SW 1271 (cell line): ENCODE measurements at regions not wholly inside any gene's neighbourhood (a gene's known extent, or its start where the extent isn't known, plus 50 kb on each side); places are given as distances from the start of the nearest gene placed in this dataset.

Experiments
- DNase-seq, 2 experiments: peaks; one replicate each; lab custom pipeline; 2025; lab: John Stamatoyannopoulos, UW

DNA sequence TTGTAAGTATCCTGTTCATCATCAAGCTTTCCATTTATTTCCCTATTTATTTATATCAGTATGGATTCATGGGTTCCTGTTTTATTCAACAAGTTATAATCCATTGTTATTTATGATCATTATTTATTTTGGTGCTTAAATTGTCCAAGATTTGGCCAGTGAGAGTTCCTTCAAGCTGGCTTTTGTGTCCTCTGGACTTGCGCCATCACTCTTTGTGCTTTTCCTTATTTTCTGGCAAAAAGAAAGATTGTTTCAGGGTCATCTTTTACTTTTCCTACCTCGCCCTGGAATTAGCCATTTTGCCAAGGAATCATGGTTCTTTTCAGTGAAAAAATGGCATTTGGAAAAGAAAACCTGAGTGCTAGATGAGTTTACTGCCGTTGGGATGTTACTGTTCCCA is 193.4 kb downstream of the ADAMTS15 start:
- DNase-seq, result no peak

DNA sequence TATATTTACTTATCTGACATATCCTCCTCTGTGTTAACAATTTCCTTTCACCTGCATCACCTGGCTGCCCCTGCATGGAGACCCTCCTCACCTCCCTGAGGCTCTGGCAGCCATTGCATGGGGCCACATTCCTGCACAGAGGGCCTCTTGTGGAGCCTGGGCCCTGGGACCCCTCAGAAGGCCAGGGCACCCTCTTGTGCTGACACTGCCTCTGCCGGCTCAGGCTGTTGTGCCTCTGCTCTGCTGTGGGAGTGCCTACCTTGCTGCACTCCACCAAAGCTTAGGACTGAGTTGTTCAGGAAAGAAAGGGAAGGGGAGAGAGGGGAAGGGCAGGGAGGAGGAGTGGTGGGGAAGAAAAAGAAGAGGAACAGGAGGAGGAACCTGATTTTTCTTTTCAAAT is 194.5 kb downstream of the ADAMTS15 start:
- no peak for DNase-seq

DNA sequence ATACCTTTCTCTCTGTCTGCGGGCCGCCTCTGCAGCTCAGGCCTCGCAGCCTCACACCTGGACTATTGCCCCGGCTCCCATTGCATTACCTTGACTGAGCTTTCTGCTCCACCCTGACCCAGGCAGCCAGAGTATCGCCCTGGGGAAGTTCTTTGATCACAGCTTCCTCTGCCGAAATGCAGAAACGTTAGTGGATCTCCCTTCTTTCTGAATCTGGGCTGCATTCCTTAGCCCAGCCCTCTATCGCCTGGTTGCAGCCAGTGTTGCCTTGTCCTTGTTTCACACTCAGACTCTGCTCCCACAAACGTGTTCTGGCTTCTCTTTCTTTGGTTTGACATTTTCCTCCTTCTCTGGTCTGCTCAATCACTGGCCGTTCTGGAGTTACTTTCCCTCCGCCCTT is 195.7 kb downstream of the ADAMTS15 start:
- no peak for DNase-seq

DNA sequence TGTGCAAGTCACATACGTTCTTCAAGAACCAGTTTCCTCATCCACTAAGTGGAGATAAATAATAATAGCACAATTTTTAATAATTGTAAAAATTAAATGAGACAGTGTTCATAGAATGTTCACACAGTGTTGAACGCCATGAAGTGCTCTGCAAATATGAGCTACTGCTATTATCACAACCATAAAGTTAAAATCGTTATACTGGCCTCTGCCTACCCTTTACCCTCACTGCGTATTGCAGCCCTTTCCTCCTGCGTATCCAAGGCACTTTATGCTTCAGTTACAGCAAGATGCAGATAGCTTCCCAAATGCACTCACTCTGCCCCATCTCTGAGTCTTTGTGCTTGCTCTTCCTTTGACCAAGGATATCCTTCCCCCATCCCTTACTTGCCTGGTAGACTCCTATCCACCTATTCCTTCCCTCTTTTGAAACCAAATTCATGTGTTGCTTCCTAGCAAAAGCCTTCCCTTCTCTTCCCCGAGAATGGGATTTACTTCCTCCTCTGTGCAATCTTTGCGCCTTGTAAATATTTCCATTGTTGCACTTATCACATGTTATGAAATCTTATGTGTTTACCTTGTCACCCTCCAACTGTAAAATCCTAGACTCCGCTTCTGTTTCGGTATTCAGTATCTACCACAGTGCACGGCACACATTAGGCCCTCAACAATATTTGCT is 196.9 kb downstream of the ADAMTS15 start:
- DNase-seq, result no peak

DNA sequence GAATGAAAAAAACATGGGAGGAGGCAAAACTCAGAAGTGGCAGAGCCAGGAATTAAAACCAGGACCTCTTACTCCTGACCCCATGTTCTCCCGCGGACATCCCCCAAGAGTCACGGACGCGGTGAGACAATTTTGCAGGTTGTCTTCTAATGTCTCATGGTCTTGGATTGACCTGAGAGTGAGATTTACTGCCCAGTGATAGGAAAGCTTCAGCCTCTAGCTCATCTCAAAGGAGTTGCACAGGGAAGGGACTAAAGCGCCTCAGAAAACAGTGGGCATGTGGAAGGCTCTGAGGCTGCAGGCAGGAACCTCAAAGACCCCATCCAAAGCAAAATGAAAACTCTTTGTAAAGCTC is 197.4 kb downstream of the ADAMTS15 start:
- no peak for DNase-seq

DNA sequence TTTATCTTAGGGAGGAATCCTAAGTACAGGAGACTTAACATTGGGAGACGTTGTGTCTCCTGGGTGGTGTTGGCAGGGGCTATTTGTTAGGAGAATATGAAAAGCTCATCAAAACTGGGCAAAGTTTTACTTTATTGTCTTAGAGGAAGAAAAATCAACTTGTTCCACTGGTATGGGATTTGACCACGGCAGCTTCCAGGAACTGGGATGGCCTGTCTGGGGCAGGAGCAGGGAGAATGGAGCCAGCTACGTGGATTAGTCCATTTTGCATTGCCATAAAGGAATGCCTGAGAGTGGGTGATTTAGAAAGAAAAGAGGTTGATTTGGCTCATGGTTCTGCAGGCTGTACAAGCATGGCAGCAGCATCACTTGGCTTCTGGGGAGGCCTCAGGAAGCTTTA is 198.4 kb downstream of the ADAMTS15 start:
- DNase-seq, result no peak

DNA sequence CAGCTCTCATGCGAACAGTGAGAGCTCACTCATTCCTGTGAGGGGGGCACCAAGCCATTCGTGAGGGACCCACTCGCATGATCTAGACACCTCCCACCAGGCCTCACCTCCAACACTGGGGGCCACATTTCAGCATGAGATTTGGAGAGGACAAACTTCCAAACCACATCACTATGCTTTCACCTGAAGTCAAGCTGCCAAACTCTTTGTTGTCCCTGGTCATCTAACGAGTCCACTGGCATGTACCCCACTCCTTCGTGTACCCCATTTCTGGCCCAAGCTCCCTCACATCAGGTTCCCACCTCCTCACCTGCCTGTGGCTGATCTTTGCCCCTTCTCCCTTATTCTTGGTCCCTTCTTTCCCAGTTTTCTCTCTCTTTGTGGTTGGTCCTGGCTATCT is 198.9 kb downstream of the ADAMTS15 start:
- DNase-seq, result no peak

DNA sequence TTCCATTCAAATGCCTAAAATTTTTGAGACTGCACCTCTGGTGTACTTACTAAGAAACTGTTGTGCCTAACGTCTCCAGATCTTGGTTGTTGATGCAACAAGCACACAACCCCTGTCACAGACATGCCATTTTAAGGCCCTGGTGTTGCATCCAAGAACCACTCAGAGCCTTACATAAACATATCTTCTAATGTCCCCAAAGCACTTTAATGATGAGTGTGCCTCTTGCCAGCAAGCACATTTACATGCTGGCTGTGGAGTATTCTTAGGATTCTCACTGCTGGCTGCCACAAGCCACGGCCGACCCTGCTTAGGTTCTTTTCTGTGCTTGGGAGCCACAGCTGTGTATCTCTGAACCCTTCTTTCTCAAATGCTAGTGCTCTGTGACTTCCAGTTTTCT is 201.4 kb downstream of the ADAMTS15 start:
- DNase-seq, result no peak

DNA sequence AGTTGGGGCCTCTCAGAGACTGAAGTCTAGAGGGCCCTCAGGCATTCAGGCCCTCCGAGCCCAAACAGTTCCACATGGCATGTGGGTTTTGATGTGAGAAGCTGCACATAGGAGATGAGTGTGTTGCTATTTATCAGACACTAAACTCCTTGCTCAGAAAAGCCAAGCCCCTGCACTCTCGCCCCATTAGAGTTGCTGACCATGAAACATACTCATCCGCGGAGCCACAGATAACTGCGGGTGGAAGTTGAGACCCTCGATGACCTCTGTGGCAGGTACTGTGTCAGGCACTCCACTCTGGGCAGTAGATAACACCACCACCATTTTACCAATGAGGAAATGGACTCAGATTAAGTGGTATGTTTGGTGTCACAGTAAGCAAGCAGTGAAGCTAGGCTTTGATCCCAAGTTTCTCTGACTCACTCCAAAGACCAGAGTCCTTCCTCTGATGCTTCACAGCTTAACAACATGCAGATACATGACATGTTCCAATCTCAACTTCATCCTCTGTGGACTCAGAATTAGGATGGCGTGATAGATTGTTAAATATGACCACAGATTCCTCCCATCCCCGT is 202.1 kb downstream of the ADAMTS15 start:
- no peak for DNase-seq

DNA sequence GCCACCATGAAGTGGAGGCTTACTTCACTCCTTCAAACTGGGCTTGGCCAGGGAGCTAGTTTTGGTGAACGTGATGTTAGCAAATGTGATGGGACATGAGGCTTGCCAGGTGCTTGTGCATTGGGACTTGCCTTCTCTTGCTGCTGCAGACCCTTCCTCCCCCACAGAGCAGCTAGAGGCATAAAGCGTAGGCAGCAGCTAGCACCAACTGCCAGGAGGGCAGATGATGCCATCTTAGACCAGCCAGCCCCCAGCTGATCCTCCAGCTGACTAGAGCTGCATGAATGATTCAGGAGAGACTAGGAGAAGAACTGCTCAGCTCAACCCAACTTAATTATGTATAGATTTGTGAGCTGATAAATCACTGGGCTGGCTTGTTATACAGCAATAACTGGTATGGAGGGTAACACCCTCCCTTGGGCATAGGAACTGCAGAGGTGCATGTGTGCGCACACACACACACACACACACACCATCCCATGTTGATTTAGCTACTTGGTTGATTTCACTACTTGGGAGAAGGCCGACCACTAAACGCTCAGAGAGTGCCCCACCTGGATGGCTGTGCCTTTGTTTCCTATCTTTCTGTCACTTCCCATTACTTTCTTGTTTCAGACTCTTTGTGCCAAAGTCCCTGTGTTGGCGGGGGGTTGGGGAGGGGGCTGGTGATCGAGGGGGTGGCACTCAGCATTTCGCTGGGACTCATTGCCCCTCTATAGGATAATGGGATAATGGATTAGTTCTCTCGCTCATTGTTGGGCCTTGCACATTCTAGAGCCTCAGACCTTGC is 202.8 kb downstream of the ADAMTS15 start:
- no peak for DNase-seq

DNA sequence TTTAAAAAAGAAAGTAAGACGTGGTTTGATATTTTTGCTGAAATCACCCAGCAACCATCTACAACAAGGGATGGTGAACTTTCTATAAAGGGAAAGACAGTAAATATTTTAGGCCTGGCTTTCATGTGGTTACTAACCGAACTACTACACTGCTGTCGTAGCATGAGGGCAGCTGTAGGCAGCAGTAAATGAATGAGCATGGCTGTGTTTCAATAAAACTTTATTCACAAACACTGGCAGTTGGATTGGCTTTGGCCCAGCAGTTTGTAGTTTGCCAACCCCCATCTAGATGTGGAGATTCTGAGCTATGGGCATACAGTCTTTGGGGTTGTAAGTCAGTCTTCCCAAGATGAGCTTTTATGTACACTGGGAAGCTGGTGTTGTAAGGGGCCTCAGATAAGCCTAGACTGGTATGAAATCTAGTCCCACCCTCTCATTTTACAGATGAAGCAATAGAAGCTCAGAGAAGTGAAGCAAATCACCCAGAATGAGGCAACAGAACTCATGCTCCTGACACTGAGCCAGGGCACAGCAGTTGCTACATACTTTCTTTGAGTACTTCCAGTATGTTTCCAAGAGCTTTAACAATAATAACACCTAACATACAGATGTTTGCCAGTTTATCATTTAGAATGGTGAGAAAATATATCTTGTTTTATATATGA is 204.4 kb downstream of the ADAMTS15 start:
- no peak for DNase-seq

DNA sequence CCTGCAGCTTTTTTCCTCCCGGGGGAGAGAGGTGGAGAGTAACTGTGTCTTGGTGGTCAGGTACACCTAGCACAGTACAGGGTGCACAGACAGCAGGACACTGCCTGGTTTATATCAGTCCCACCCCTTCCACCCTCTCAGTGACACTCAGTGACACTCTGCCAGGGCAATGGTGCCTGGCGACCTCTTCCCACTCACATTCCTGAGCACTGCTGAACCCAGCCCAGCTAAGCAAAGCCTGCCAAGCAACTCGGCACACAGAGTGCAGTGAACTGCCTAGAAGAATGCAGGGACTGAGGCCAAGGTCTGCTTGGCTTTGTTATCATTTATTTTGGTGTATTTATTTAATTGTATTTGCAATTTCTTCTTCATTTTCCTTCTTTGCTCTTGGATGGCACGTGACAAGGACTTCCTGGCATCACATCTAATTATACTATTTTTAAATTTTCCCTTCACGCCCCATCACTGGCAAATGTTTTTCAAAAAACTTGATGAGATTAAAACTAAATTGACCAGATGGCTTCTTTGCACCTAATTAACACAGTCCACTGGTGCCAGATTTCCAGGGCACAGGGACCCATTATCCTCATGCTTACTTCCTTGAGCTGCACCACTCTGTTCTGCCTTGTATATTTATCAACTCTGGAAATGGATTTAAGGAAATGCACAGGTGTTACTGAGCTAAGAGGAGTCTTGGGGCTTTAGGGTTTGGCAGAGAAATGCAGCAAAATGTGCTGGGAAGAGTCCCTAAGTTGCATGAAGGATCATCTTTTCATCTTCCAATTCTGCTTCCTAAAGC is 205.6 kb downstream of the ADAMTS15 start:
- DNase-seq, result no peak

DNA sequence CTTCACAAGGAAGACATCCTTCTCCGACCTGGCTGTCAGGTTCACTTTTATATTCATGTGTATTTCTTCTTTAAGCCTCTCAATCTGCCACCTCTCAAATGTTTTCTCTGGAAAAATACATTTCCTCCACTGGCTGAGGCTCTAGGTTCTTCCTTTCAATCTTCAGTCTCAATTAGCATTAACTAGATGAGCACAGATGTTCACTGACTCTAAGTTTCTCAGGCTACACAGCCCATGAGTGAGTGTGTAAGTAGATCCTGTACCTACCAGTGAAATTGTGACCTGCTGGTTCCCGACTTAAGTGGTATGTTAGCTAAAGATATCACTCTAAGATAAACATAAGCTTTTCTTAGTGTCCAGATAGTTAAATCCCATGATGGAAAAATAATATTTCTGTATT is 206.9 kb downstream of the ADAMTS15 start:
- DNase-seq, result no peak

DNA sequence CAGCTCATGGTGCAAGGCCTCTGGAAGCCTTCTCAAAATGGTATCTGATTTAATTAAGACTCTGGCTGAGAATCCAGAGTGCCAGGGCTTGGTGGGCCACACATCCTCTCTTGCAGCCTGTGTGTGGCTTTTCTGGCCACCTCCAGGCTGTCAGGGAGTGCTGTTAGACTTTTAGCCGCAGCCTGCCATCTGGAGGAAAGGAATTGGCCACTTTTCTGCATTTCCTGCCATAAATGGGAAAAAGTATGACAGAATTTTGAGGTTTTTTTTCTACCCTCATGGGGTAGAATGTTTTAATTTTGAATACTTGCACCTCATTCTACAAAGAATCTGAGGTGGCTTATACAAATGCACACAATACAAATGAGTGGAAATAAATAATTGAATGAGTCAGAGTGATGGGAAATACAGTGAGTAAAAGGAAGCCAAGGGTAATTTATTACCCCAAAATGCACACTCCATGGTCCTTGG is 218.4 kb downstream of the ADAMTS15 start:
- DNase-seq, result no peak

DNA sequence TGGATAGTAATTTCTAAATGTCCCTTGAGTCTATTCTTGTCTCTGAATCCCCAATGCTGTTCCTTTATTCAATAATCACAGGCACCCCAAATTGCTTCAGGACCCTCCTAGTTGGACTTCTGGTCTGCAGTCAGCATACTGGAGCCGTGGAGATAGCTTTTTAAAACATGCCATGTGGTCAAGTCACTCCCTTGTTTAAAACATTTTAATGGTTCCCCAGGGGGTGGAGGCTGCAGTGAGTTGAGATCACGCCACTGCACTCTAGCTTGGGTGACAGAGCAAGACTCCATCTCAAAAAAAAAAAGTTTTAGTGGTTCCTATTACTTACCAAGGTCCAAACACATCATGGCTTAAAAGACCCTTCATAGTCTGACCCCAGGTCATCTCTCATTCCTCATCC is 220.3 kb downstream of the ADAMTS15 start:
- DNase-seq, result no peak

DNA sequence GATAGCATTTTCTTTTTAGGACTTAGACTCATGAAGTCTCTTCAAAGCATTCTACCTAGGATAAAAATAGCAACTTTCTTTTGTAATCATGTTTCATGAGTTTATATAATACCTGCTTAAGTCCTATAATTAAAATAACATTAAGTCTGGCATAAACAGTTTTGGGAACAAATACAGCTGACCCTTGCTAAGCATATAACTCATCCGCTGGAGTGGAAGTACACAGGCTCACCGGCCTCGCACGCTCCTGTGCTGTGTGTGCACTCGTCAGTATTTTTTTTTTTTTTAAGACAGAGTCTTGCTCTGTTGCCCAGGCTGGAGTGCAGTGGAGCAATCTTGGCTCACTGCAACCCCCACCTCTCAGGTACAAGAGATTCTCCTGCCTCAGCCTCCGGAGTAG is 221.8 kb downstream of the ADAMTS15 start:
- DNase-seq, result no peak

DNA sequence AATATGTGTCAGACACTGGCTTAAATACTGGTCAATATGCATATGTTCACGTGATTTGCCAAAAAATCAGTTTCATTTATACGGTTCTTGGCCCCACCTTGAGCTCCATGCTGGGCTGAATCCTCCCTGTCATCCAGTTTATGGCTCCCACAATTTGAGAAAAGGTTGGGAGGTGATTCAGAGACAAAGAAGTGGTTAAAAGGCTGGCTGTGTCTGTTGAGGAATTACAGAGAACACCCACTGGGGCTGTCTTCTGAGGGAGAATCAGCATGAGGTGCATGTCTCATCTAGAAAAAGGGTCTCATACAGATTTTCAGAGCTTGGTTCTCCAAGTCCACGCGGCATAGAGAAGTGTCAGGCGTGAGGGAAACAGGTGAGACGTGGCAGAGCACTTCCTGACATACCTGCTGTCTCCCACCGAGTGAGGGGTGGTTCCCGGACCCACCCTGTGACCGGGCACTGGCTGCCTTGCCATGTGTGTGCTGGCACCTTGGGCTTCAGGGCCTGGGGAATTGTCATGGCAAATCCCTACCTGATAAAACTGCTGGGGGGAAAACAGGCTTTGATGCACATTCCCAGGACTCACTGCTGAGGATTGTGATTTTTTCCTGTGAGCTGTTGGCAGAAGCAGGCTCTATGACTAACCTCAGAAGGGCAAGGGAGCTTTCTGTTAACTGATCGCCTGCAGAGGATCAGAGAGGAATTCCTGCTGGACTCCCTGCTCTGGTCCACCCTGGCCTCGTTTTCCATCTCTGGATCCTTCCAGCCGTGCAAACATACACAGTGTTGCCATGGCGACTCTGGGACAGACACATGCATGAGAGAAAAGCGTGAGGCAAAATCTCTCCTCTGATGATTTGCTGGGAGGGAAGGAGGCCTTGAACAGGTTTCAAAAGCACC is 223.6 kb downstream of the ADAMTS15 start:
- DNase-seq, result peak in 1 of 2 experiments; percentile 22

DNA sequence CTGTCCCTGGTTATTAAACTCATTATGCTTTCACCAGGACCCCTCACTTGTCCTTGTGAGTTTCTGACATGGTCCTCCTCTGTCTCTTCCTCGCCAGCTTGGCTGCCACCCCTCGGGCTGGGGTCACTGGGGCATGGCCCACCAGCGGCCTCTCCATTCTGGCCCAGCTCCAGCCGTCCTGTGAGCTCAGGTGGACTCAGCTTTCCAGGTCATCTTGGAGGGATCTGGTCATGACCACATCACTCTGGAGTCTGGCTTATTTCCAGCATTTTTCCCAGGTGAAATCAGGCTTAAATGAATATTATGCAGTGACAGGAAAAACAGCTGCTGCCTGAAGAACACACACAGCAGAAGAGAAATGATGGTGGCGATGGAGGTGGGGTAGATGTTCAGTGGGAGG is 224.5 kb downstream of the ADAMTS15 start:
- no peak for DNase-seq

DNA sequence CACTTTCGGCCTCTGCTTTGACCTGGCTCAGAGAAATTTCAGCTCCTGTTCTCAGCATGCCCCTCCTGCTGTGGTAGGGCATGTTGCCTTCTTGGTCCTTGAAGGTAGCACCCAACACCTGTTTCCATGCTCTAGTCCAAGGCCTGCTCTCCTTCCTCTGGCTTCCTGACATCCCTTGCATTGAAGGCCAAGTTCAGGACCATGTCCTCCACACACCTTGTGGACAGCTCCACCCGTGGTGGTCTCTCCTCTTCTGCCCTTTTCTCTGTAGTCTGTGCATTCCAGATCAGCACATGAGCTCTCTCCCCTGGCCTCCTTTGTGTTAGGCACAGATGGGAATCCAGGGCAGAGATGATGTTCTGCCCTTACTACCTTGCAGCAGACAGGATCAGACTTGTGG is 225.3 kb downstream of the ADAMTS15 start:
- no peak for DNase-seq

DNA sequence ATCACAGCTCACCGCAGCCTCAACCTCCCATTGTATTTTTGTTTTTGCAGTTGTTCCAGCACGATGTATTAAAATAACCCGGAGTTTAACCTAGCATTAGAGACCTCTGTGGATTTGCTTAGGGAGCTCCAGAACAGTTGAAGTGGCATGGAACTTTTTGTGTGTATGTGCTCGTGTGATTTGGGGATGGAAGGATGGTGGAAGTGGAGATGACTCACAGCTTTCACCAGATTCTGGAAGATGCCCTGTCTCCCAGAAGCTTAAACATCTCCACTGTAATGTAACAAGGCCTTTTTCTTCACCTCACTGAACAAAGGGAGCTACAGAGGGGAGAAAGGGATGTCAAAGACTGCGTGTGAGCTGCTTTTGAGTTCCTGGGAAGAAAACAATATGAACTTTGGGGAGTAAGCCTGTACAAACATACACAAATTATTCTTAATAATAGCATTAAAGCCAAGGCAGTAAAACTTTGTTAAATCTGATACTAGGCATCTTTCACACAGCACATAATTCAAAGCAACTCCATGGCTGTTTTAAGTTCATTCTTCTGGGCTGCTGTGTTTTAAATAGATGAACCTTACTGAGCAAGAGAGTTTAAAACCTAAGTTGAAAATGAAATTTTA is 226.4 kb downstream of the ADAMTS15 start:
- no peak for DNase-seq
